Uterus (tissue), 2 donors: ENCODE measurements at regions not wholly inside any gene's neighbourhood (a gene's known extent, or its start where the extent isn't known, plus 50 kb on each side); places are given as distances from the start of the nearest gene placed in this dataset.

ENCODE experiments used
- POLR2A ChIP-seq, 2 donors: fragments of 450-650 bp; IDR thresholded peaks; one replicate each; pipeline ENCODE4 v1.6.1; 2016; ENCODE audit warnings: antibody characterized with exemption in 2 of 2, mild to moderate bottlenecking in 1 of 2, moderate library complexity in 1 of 2
- TF ChIP-seq, protein P1 (sequence below), 4 experiments: fragments of 200-600 bp in 2 of 4; fragments of 450-650 bp in 2 of 4; sonication (generic) in 2 of 4; IDR thresholded peaks; one replicate each; pipeline ENCODE4 v1.5.1; 2016 to 2019; ENCODE audit warnings: antibody characterized with exemption in 4 of 4, mild to moderate bottlenecking in 2 of 4, moderate library complexity in 1 of 4

DNA sequence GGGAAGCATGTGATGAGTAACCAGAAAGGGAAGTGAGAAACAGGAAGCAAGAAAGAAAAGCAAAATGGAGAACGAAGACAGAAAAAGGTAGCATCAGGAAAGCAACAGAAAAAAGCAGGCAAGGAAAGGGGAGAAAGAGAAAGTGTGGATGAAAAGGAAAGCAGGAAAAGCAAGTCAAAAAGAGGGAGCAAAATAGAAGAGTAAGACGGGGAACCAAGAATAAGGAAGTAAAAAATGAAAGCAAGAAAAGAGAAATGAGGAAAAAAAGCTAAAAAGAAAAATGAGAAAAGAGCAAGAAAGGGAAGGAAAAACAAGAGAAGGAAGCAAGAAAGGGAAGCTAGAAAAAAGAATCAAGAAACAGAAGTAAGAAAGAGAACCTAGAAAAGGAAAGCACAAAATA is 242.3 kb upstream of the NCKAP5 start:
- TF ChIP-seq, protein P1, sequence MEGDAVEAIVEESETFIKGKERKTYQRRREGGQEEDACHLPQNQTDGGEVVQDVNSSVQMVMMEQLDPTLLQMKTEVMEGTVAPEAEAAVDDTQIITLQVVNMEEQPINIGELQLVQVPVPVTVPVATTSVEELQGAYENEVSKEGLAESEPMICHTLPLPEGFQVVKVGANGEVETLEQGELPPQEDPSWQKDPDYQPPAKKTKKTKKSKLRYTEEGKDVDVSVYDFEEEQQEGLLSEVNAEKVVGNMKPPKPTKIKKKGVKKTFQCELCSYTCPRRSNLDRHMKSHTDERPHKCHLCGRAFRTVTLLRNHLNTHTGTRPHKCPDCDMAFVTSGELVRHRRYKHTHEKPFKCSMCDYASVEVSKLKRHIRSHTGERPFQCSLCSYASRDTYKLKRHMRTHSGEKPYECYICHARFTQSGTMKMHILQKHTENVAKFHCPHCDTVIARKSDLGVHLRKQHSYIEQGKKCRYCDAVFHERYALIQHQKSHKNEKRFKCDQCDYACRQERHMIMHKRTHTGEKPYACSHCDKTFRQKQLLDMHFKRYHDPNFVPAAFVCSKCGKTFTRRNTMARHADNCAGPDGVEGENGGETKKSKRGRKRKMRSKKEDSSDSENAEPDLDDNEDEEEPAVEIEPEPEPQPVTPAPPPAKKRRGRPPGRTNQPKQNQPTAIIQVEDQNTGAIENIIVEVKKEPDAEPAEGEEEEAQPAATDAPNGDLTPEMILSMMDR (IDR thresholded peaks at IDR 0.05): no peak
- TF ChIP-seq POLR2A (IDR thresholded peaks at IDR 0.05): no peak
